Uterus (tissue), 2 donors: ENCODE measurements at regions not wholly inside any gene's neighbourhood (a gene's known extent, or its start where the extent isn't known, plus 50 kb on each side); places are given as distances from the start of the nearest gene placed in this dataset.

Experiments used
- POLR2A ChIP-seq, 2 donors: fragments of 450-650 bp; IDR thresholded peaks; one replicate each; pipeline ENCODE4 v1.6.1; 2016; ENCODE audit warnings: antibody characterized with exemption in 2 of 2, mild to moderate bottlenecking in 1 of 2, moderate library complexity in 1 of 2
- TF ChIP-seq, protein P1 (sequence below), 4 experiments: fragments of 200-600 bp in 2 of 4; fragments of 450-650 bp in 2 of 4; sonication (generic) in 2 of 4; IDR thresholded peaks; one replicate each; pipeline ENCODE4 v1.5.1; 2016 to 2019; ENCODE audit warnings: antibody characterized with exemption in 4 of 4, mild to moderate bottlenecking in 2 of 4, moderate library complexity in 1 of 4

DNA sequence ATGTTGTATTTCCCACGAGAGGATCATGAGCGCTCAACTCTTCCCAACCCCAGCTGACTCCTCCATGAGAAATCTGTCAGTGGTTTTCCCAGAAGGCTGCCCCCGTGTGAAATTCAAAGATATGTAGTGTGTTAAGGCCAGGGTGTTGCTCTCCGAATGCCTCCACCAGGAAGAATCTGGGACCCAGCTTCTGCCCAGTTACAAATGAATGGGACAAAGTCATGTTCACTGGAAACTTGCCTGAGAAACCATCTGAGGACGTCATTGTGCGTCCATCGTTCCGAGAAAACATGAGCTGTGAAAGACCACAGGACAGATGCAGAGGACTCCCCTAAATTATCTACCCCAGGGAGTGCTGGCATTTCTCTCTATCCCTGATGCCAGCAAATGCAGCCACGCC is 86.0 kb downstream of the AIPL1 start:
- TF ChIP-seq, protein P1, sequence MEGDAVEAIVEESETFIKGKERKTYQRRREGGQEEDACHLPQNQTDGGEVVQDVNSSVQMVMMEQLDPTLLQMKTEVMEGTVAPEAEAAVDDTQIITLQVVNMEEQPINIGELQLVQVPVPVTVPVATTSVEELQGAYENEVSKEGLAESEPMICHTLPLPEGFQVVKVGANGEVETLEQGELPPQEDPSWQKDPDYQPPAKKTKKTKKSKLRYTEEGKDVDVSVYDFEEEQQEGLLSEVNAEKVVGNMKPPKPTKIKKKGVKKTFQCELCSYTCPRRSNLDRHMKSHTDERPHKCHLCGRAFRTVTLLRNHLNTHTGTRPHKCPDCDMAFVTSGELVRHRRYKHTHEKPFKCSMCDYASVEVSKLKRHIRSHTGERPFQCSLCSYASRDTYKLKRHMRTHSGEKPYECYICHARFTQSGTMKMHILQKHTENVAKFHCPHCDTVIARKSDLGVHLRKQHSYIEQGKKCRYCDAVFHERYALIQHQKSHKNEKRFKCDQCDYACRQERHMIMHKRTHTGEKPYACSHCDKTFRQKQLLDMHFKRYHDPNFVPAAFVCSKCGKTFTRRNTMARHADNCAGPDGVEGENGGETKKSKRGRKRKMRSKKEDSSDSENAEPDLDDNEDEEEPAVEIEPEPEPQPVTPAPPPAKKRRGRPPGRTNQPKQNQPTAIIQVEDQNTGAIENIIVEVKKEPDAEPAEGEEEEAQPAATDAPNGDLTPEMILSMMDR (IDR thresholded peaks at IDR 0.05): no peak
- no peak for TF ChIP-seq POLR2A (IDR thresholded peaks at IDR 0.05)
